ENCODE measurements at regions not wholly inside any gene's neighbourhood (a gene's known extent, or its start where the extent isn't known, plus 50 kb on each side); places are given as distances from the start of the nearest gene placed in this dataset.

DNA sequence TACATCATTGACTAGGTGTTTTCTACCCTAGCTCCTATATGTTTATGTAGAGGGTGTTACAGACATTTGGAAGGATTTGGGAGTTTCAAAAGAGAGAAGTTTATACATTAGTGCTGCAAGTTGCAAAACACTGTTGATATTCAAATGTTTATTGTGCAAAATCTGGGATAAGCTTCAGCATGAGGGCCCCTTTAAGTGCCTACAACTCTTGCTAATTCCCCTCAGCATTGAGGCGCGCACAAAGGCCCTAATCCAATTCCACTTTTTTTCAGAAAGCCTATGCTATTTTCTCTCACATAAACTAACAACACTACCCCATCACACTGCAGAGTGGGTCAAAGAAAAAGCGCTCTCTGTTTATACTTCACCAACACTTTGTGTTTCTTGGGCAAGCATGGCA lies 208.0 kb downstream of the NR2F2 start:
- no peak for DNase-seq

DNA sequence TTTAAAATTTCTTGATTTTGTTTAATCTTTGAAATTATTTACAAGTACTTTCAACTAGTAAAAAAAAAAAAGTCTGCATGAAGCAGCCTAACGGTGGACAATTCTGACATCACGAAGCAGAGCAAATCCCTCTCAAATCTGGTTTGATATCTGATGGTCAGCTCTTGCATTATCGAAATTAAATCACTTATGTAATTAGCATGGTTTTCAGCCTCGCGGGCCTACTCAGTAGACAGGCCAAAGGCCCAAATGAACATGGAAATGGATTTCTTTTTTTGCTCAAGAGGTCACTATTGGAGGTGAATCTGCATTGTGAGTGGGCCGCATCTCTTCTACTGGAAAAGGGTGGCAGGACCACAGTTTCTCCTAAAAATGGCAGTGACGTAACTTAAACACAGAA lies 209.8 kb downstream of the NR2F2 start:
- no peak for DNase-seq

DNA sequence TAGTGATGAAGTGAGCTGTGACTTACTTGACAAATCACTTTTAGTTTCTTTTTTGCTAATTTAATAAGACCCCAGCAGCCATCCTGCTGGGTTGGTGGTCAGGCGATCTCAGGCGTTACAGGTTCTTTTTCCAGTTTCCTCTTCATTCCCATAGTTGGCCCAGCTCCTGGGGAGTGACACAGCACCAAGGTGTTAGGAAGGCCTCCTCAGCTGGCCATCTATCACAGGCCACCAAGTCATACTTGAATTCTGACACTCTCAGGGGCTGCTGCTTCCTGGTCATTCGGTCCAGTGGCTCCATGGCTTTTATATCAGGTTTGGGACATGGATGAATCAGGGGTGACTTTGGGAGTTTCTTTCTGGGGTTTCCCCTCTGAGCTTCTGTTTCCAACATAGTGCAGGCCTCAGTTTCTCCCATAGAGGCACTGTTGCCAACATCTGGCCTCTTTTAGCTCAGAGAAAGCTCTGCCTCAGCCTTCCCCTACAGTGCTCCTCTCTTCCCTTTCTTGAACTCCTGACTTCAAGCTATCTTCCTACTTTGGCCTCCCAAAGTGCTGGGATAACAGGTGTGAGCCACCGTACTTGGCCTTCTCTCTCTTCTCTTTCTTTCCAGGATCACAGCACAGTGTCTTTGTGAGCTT lies 211.8 kb downstream of the NR2F2 start:
- no peak for DNase-seq

DNA sequence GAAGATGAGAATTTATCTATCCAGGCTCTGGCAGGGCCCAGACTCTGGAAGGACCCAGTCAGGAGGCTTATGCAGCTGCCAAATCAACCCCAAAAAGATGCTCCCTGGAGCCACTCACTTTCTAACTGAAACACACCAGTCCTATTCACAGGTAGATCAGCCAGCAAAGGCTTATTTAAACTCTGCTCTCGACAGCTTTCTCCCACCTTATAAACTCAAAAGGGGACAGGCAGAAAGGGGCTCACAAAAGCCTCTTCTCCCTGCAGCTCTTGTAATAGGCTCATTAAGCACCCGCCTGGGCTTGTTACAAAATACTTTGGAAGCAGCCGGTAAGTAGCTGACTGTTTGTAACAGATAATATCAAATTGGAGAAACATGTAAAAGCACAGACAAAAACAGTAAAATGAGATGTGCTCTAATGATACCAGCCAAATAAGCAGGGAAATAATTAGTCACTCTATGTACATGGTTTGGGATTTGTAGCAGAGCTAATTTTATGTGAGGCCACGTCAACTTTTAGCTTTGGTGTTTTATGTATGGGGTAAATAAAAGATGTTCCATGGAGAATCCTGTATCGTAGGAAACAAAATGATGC lies 213.8 kb downstream of the NR2F2 start:
- no peak for DNase-seq

DNA sequence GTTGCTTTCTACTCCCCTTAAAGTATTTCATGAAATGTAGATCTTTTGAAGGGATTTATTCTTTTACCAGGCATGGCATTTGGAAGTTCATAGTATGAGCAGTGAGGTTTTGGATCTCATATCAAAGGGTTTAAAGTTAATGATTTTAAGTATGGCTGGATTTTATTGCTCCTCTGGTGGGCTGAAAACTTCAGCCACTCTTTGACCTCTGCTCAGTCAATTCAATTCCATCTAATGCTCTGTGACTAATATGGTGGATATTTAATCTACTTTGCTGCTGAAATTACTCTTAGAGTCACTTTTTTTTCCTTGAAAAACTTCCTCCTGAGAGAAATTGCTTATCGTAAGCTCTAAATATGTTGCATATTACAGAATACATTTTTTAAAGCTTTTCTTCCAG lies 218.6 kb downstream of the NR2F2 start:
- no peak for DNase-seq

DNA sequence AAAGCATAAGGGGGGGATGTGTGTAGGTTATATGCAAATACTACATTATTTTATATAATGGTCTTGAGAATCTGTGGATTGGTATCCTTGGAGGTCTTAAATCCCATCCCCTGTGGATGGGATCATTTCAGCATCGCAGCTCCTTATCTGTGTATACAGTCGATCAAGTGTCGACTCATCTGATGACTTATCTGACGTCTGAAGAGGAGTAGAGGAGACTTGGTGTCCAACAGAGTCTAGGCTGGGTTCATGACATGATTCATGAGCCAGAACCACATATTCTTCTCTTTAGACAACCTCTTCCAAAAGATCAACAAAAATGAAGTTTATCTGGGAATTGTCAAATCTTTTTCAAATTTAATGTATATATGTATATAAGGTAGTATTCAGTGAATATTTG lies 220.7 kb downstream of the NR2F2 start:
- no peak for DNase-seq

DNA sequence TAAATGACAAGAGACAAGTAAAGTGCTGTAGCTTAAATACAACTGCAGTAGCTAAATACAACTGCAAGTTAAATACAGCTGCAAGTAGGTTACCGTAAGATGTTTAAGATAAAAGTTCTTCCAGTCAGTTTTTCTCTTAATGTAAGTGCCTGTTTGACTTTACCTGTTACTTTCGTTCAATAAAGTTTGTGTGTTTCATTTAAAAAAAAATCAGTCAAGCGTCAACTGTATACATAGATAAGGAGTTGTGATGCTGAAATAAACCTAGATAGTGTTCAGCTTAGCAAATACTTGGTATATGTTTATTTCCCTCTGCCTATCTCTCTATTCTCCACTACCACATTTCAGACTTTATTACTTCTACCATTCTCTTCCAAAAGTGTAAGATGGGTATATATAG lies 221.2 kb downstream of the NR2F2 start:
- no peak for DNase-seq

DNA sequence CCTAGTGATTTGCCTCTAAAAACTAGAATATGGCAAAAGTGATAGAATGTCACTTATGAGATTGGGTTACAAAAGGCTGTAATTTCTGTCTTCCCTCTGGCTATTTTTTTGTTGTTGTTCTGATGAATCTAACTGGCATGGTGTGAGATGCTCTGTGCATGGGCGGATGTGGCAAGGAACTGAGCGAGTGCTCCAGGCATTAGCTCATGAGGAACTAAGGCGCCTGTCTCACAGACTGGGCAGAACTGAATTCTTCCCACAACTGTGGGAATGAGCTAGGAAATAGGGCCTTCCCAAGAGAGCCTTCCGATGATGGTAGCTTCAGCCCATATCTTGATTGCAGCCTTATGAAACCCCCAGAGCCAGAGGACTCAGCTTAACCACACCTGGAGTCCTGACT lies 222.5 kb downstream of the NR2F2 start:
- DNase-seq, result no peak

DNA sequence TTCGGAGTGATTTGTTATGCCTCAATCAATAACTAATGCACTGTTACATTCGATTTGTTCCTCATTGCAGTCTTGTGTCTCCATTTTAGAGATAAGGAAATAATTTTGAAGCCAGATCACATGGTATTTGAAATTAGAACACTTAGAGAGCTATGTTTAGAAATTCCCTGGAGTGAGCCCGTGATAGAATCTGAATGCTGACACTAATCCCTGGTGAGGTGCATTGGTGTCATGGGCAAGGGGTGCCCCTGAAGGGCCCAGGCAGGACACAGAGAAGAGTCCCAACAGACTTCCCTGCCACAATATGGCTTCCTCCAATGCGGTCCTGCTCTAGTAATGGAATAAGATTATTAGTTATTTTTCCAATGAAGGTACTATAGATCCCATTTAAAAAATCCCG lies 223.0 kb downstream of the NR2F2 start:
- DNase-seq, result no peak

DNA sequence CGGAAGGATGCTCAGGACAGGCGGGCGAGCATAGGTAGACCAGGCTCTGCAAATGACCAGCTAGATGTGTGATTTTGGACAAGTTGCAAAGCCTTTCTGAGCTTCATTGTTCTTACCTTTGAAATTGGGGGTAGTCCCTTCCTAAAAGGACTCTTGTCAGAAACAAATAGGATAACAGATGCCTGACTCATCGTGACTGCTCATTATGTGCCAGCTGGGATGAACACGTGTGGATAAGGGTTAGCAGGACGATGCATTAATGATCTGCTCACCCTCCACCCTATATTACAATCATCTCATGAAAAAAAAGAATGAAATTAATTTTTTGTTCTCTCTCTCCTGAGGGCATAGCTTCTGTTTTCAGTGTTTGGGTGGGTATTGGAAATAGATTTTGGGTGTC lies 223.4 kb downstream of the NR2F2 start:
- DNase-seq, result no peak

DNA sequence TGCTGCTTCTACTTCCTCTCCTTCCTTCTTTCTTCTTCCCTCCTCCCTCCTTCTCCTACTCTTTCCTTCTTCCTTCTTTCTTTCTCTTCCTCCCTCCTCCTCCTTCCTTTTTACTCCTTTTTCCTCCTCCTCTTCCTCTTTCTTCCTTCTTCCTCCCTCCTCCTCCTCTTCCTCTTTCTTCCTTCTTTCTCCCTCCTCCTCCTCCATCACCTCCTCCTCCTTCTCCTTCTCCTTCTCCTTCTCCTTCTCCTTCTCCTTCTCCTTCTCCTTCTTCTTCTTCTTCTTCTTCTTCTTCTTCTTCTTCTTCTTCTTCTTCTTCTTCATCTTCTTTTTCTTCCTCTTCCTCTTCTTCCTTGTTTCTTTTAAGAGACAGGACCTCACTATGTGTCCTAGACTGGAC lies 224.0 kb downstream of the NR2F2 start:
- no peak for DNase-seq

DNA sequence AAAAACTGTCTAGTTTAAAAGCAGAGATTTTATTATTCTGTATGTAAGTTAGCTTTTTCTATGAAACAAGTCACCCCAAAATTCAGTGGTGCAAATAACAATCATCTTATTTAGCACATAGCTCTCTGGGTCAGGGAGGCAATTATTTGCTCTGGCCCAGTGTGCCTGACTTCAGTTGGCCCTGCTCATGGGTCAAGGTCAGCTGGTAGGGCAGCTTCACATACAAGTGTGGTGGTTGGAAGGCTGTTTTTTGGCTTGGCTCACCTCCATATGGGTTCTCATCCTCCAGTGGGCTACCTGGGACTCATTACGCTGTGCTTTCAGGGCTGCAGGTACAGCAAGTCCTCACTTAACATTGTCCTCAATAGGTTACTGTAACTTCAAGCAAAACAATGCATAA lies 228.6 kb downstream of the NR2F2 start:
- no peak for DNase-seq

DNA sequence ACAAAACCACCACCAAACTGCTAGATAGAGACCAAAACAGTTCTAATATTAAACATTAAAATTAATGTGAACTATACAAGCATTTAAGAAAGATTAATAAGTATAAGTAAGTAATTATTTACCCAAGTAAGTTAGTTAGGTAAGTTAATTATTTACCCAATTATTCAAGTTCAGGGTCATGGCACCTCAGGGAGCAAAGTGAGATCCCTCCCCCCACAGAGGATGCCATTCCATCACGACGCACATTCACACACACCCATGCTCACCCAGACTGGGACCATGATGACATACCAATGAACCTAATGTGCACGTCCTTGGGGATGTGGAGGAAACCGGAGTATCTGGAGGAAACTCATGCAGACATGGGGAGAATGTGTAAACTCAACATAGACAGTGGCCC lies 229.1 kb downstream of the NR2F2 start:
- DNase-seq, result no peak

DNA sequence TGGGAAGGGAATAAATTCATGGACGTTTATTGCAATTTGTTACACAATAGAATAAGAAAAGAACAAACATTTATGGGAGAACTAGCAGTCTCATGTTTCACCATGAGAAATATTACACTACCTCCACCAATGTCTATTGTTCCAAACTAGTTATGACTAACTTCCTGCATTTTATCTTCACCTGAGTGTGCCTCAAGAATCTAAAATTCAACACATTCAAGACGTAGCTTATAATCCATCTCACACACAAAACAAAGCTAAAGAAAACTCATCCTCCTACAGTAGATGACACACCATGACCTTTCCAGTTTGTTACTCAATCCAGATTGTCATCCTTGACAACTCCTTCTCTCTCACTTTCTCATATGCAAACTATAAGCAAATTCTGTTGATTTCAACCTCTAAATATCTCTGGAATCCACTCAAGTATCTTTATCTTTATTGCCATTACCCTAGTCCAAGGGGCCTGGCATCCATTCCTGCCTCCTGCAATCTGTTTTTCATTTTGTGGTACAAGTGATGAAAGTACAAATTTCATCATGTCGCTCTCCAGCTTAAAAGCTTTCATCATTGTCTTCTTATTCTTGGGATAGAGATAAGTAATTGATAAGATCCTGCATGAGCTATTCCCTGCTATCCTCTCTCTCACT lies 229.9 kb downstream of the NR2F2 start:
- no peak for DNase-seq

DNA sequence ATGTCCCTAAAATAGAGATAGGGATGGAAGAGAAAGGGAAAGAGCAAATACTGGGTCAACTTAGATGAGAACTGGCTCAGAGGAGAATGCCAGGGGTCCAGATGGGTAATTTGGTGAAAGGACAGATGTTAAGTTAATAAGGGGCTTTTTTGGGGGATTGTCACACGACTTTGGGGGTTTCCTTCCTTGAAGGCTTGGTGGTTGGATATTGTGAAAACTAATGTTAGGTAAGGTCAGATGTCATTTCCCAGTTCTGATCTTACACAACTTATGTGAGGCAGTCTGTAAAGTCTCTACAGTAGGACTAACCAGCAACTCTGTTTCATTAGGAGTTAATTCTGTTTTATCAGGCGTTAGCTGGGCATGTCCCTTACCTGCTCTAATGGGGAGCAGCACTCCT lies 231.1 kb downstream of the NR2F2 start:
- no peak for DNase-seq

DNA sequence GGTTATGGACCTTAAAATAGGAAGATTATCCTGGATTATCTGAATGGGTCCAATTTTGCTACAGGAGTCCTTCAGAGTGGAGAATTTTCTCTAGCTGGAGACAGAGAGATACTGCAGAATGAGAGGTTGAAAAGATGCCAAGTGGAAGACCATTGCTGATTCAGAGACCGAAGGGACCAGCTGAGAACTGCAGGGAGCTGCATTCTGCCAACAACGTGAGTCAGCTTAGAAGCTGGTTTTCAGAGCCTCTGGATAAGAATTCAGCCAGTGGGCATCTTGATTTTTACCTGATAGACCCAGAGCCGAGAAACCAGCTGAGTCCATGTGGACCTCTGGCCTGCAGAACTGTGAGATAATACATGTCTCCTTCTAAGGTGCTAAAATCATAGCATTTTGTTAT lies 234.0 kb downstream of the NR2F2 start:
- no peak for DNase-seq

DNA sequence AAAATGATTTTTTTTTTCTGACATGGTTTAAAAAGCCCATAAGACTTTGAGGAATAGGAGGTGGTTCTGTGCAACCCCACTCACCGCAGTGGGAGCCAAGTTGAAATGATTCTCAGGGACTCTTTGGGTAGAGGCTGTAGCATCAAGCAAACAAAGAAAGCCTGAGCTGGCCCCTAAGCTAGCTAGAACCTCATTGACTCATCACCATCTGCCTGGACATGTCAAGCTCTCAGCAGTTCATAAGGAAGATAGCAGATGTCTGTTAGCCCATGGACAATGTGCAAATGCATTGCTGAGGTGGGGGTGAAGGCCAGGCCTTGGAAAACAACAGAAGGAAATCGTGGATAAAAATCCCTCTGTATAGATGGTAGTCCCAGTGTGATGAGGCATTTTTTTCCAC lies 234.8 kb downstream of the NR2F2 start:
- no peak for DNase-seq

DNA sequence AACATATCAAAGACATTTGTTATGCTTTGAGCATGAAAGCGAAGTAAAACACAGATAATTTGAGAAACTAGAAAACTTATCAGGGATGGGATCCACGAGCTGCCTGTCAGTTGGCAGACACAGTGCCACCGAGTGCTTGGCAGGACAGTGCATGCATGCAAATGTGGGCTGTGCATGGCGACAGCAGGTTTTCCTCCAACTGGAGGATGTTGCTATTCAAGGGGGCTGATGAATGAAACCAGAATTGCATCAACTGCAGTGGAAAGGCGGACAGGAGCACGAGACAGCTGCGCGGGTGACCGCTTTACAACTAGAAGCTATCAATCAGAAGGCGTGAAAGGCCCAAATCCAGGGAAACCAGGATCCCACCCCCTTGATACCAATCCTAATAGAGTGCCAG lies 244.3 kb downstream of the NR2F2 start:
- DNase-seq, result no peak

DNA sequence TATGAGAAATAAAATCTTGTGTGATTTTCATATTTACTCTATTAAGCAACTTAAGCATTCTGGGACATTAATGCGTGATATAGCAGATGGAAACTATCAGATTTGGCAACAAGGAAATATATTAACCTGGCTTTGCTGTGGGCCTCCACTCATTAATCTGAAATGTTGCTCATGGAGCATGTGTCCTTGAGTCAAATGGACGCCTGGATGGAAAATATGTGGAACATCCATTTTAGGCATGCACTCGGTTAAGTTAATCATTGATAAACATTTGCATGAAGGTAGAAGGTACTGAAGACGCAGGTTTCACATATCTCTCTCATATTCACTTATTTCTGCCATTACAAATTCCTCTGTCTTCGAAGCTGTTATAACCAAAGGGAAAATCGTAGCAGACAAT lies 246.1 kb downstream of the NR2F2 start:
- no peak for DNase-seq

DNA sequence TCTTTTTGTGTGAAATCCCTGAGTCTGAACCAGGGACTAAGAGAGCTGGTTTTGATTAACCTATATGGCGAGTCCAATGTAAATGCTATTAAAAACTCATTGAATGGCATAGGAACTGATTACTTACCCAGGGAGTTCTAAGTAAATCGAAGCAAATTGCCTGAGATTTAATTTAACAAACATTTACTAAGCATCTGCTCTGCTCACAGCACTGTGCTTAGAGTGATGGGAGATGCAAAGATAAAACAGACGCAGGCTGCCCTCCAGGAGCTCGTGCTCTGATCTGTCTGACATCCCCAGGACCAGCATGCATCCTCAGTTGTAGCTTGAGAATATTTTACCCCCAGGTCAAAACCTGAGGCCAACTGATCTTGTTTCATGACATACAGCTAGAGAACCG lies 247.9 kb downstream of the NR2F2 start:
- DNase-seq, result no peak

DNA sequence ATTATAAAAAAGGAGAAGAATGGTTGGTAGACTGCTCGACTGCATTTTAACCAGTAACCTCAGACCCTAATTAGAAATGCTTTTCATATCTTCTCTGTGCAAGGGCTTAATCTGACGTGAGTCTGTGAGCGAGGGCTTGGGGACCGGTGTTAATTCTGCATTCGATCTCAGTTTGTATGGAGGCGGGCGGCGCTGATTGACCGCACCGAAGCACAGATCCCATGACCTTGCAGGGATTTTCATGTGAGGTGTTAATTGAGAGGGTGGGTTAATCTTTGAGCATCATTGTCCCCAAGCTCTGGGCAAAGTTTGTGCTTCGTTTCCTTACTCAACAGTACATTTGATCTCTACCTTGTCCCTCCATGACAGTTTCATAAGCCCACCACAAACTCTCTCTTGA lies 250.9 kb downstream of the NR2F2 start:
- no peak for DNase-seq

DNA sequence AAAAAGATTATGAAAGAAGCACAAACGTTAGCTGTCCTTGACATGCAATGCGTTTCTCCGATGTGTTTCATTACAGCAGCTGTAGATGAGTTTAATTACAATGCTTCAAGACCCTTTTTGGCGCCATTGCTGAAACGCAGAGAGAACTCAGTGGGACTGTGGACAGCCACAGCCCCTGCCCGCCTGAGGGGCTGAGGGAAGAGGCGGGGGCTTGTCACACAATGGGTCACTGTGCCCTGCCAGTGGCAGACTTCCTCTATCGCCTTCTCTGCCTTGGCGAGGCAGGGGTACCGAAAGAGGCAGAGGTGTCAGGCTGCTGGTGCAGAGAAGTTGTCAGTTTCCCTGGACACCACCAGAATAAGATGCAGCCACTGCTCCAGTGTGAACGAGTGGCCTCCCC lies 252.0 kb downstream of the NR2F2 start:
- no peak for DNase-seq

DNA sequence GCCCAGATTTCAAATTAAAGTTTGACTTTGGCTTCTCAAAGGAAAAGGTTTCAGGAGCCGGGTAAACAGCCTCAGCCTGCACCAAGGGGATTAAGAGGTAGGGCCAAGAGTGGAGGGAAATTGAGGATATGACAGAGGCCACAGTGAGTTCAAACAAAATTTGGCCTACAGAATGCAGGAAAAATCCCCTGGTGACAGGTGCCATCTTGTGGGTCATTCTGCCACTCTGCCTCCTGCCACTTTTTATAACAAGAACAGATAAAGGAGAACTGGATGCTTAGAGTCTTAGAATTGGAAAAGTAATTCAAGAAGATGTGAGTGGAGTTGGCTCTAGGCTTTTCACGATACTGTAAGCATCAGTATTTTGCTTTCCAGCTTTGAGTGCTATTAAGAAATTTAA lies 253.2 kb downstream of the NR2F2 start:
- DNase-seq, result no peak

DNA sequence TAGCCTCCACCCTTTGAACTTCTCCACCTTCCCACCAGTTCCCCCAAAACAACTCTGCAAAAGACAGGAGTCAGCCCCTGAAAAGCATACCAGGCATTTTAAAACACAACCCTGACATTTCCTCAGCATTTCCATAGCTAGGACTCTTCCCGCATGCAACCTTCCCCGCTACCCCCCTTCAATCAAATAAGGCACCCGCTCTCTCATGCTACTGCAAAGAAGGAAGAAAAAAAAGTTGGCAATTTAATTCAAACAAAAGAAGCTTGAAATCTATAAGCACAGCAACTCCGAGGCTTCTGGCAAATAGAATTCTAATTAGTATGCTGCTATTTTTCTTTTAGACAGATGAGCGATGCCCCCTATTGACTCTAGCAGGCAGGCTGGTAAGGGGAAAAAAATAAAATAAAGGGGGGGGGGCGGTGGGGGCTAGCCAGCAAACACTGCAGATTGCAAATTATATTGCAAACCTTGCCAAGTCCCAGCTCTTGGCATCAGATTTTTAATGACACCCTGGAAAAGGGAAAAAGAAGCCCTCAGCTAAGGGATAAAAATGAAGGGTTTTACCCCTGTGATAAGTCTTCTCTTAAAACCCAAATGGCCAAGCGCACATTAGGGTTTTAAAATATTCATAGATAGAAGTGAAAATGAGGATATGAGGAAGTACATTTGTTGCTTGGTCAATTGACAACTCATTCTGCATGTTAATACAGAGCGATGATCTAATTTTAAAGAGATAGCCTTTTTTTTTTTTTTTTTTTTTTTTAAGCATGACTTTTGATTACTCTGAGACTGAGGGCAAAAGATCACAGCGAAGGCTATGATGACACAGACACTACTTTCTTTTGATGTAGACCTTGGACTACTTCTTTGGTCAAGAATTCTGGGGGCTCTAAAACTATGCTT lies 255.2 kb downstream of the NR2F2 start:
- DNase-seq, result no peak
